Natural killer cell (primary cell): ENCODE measurements at regions not wholly inside any gene's neighbourhood (a gene's known extent, or its start where the extent isn't known, plus 50 kb on each side); places are given as distances from the start of the nearest gene placed in this dataset.

ENCODE experiments used
- ATAC-seq, 3 donors: fragments of 150-1000 bp in 2 of 3; fragments of 200-7000 bp in 1 of 3; cut with Tn5 transposase; 1 replicate in 1 of 3; 2 replicates in 2 of 3; pipeline ENCODE4 v1.10.0; 2021; ENCODE audit warnings: mild to moderate bottlenecking in 2 of 3, moderate library complexity in 2 of 3
- DNase-seq, 2 donors: peaks; one replicate each; pipeline versions ENCODE4 v3.0.0 to v3.0.0-alpha.2; 2013 to 2021; ENCODE audit warnings: mixed read lengths in 1 of 2
- H3K27ac ChIP-seq: one replicate; pipeline ENCODE4 v1.5.1; 2013; ENCODE audit warnings: mild to moderate bottlenecking, low read length
- H3K27me3 ChIP-seq: one replicate; pipeline ENCODE4 v1.6.1; 2013; ENCODE audit warnings: low read length; ENCODE audit not compliant: control insufficient read depth, insufficient read depth
- H3K36me3 ChIP-seq: one replicate; pipeline ENCODE4 v1.6.1; 2013; ENCODE audit warnings: low read length; ENCODE audit not compliant: control insufficient read depth, insufficient read depth
- H3K4me1 ChIP-seq: one replicate; pipeline ENCODE4 v1.6.1; 2013; ENCODE audit warnings: low read length; ENCODE audit not compliant: control insufficient read depth, insufficient read depth
- H3K4me3 ChIP-seq: one replicate; pipeline ENCODE4 v1.5.1; 2013; ENCODE audit warnings: low read length
- H3K9me3 ChIP-seq: one replicate; pipeline ENCODE4 v1.6.1; 2013; ENCODE audit warnings: low read length; ENCODE audit not compliant: control insufficient read depth, insufficient read depth
- H3K27ac Mint-ChIP-seq, 2 donors: one replicate each; pipeline ENCODE4 v1.8.0; 2022; ENCODE audit warnings: mild to moderate bottlenecking in 2 of 2, mixed read lengths in 2 of 2, moderate library complexity in 1 of 2
- H3K27me3 Mint-ChIP-seq, 2 donors: one replicate each; pipeline ENCODE4 v1.8.0; 2022; ENCODE audit warnings: low read depth in 2 of 2, mixed read lengths in 2 of 2
- H3K36me3 Mint-ChIP-seq: one replicate; pipeline ENCODE4 v1.8.0; 2022; ENCODE audit warnings: mixed read lengths
- H3K4me1 Mint-ChIP-seq, 2 donors: one replicate each; pipeline ENCODE4 v1.8.0; 2022; ENCODE audit warnings: mixed read lengths in 2 of 2
- H3K4me3 Mint-ChIP-seq: one replicate; pipeline ENCODE4 v1.8.0; 2022; ENCODE audit warnings: mild to moderate bottlenecking, moderate library complexity, mixed read lengths
- H3K9me3 Mint-ChIP-seq, 2 donors: one replicate each; pipeline ENCODE4 v1.8.0; 2022; ENCODE audit warnings: mixed read lengths in 2 of 2
- WGBS: methylation state at CpG from one replicate; pipeline ENCODE4 v1.1.7; 2013; ENCODE audit warnings: missing lambda C conversion rate; ENCODE audit not compliant: insufficient coverage; 5-methylcytosine and 5-hydroxymethylcytosine counted together
- intact Hi-C: fragments of 100-400 bp; cut with micrococcal nuclease; formaldehyde crosslinking; loops from one replicate; pipeline ENCODE4 v1.14.2; 2022
- TF ChIP-seq, protein P1 (sequence below): fragments of 200-600 bp; IDR thresholded peaks from one replicate; pipeline ENCODE4 v1.8.0; 2022; ENCODE audit warnings: antibody characterized with exemption

DNA sequence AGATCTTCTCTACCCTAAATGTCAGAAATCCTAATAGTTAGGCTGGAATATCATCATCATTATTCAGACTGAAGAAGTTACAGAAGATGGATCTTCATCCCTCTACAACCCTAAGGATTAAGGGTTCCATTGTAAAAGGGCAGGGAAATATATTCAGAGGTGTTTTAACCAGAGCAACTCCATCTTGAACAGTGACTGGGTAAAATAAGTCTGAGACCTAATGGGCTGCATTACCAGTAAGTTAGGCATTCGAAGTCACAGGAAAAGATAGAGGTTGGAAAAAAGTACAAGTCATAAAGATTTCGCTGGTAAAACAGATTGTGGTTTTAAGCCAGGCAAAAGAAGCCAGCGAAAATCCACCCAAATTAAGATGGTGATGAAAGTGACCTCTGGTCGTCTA lies 968.7 kb downstream of the CNTNAP5 start:
- Mint-ChIP-seq H3K9me3 (peaks cover 5 to 24% of the 10 kb centered on the region in 2 donors), H3K27me3 (no peaks in the 10 kb centered on the region), H3K27ac (no peak overlapping the region), H3K4me1 (no peaks in the 10 kb centered on the region), H3K36me3 (no peaks in the 10 kb centered on the region), H3K4me3 (no peak overlapping the region)
- intact Hi-C loops: no loop called here
- H3K27me3 ChIP-seq: no peaks in the 10 kb centered on the region
- TF ChIP-seq, protein P1, sequence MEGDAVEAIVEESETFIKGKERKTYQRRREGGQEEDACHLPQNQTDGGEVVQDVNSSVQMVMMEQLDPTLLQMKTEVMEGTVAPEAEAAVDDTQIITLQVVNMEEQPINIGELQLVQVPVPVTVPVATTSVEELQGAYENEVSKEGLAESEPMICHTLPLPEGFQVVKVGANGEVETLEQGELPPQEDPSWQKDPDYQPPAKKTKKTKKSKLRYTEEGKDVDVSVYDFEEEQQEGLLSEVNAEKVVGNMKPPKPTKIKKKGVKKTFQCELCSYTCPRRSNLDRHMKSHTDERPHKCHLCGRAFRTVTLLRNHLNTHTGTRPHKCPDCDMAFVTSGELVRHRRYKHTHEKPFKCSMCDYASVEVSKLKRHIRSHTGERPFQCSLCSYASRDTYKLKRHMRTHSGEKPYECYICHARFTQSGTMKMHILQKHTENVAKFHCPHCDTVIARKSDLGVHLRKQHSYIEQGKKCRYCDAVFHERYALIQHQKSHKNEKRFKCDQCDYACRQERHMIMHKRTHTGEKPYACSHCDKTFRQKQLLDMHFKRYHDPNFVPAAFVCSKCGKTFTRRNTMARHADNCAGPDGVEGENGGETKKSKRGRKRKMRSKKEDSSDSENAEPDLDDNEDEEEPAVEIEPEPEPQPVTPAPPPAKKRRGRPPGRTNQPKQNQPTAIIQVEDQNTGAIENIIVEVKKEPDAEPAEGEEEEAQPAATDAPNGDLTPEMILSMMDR: no peak
- no peak overlapping the region for H3K27ac ChIP-seq
- 70% methylated on average over 4 of the region's 4 CpGs for WGBS
- H3K36me3 ChIP-seq: no peaks in the 10 kb centered on the region
- H3K9me3 ChIP-seq: no peaks in the 10 kb centered on the region
- DNase-seq (no peak), ATAC-seq (no peak)
- H3K4me1 ChIP-seq: no peaks in the 10 kb centered on the region
- H3K4me3 ChIP-seq: no peak overlapping the region

DNA sequence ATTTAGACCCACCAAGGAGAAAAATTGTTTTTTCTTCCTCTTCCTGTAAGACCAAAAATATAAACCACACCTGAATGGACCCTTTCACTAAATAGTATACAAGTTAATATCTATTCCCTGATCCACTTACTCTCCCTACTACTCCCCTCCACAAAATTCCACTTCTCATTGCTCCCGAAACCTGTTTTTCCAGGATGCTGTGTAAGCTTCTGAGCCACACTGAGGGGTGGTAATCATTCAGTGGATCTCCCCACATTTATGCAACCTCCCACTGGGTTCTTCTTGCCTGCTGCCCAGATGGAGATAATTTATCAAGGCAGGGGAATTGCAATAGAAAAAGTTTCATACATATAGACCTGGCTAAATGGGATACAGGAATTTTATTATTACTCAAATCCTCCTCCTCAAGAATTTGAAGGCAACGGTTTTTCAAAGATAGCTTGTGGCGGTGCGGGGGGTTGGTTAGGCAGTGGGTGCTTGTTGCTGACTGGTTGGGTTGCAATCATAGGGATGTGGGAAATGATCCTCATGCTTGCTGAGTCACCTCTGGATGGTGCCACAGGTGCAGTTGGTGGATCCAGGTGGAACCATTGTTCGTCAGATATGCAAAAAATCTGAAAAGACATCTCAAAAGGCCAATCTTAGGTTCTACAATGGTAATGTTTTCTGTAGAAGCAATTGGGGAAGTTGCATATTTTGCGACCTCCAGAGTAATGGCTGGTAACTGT lies 970.3 kb downstream of the CNTNAP5 start:
- intact Hi-C loops: no loop called here
- TF ChIP-seq, protein P1: no peak
- Mint-ChIP-seq H3K4me3 (no peak overlapping the region), H3K4me1 (no peaks in the 10 kb centered on the region), H3K27ac (no peak overlapping the region), H3K27me3 (no peaks in the 10 kb centered on the region), H3K9me3 (peaks cover 5 to 24% of the 10 kb centered on the region in 2 donors), H3K36me3 (no peaks in the 10 kb centered on the region)
- DNase-seq: no peak
- WGBS: 67% methylated on average over 5 of the region's 6 CpGs
- H3K4me1 ChIP-seq: no peaks in the 10 kb centered on the region
- no peaks in the 10 kb centered on the region for H3K27me3 ChIP-seq
- no peak overlapping the region for H3K27ac ChIP-seq
- ATAC-seq: no peak
- H3K4me3 ChIP-seq: no peak overlapping the region
- H3K9me3 ChIP-seq: no peaks in the 10 kb centered on the region
- H3K36me3 ChIP-seq: no peaks in the 10 kb centered on the region

GRCh38 chr2:124996406-124996805 lies 971.3 kb downstream of the CNTNAP5 start:
- Mint-ChIP-seq H3K36me3 (no peaks in the 10 kb centered on the region), H3K27ac (no peak overlapping the region), H3K4me1 (no peaks in the 10 kb centered on the region), H3K27me3 (no peaks in the 10 kb centered on the region), H3K9me3 (peaks cover 5 to 22% of the 10 kb centered on the region in 2 donors), H3K4me3 (no peak overlapping the region)
- H3K27me3 ChIP-seq: no peaks in the 10 kb centered on the region
- no peak for DNase-seq
- H3K9me3 ChIP-seq: no peaks in the 10 kb centered on the region
- TF ChIP-seq, protein P1: no peak
- no peaks in the 10 kb centered on the region for H3K36me3 ChIP-seq
- intact Hi-C loops: no loop called here
- H3K4me1 ChIP-seq: no peaks in the 10 kb centered on the region
- no peak overlapping the region for H3K27ac ChIP-seq
- no peak for ATAC-seq
- no peak overlapping the region for H3K4me3 ChIP-seq

DNA sequence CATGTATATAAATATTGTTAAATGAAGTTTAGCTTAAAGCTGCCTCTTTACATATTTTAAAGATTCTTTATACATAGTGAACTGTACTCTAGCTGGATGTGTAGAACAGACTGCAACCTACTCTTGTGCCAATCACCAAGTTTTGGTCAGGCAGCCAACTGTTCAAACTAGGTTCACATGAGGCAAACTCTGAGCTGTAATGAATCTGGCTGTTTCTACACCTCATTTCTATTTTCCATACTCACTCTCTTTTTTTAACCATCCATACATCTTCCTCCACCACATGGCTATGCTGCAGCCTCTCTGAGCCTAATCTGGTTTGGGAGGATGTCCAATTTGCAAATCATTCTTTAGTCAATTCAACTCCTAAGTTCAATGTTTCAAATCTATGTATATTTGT lies 974.8 kb downstream of the CNTNAP5 start:
- H3K4me1 ChIP-seq: no peaks in the 10 kb centered on the region
- ATAC-seq (no peak), DNase-seq (no peak)
- Mint-ChIP-seq H3K4me3 (no peak overlapping the region), H3K27ac (no peak overlapping the region), H3K9me3 (peaks cover 9 to 25% of the 10 kb centered on the region in 2 donors), H3K36me3 (no peaks in the 10 kb centered on the region), H3K4me1 (no peaks in the 10 kb centered on the region), H3K27me3 (no peaks in the 10 kb centered on the region)
- no peak overlapping the region for H3K4me3 ChIP-seq
- H3K36me3 ChIP-seq: no peaks in the 10 kb centered on the region
- intact Hi-C loops: no loop called here
- TF ChIP-seq, protein P1: no peak
- no peaks in the 10 kb centered on the region for H3K9me3 ChIP-seq
- H3K27me3 ChIP-seq: no peaks in the 10 kb centered on the region
- no peak overlapping the region for H3K27ac ChIP-seq
